ENCODE measurements at regions not wholly inside any gene's neighbourhood (a gene's known extent, or its start where the extent isn't known, plus 50 kb on each side); places are given as distances from the start of the nearest gene placed in this dataset.

DNA sequence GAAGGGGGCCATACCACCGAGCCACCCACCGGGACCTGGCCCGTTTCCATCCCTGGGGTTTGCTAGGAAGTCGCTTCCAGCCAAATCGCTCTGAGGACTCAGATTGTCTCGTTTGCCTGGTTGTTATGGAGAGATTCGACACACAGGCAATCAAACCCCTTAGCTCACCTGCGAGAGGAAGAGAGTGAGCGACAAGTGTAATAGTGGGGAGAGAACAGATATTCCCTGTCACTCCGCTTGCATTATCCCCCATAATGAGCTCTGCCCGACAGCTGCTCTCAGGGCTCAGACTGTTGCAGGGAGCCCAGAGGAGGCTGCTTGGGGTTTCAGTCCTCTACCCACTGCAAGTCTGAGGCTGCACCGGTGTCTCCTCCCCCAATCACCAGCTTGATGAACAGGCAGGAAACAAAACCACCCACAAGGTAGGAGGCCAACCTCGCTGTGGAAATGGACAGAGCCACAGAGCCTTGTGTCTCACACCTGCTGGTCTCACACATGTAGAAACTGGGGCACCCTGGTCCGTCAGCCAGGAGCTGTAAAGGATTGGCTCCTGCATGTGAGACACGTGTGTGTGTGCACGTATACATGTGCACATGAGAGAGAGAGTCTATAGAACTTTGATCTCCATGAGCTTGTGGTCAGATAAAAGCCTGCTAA lies 351.1 kb downstream of the BUD13 start:
- TF ChIP-seq, protein P1, sequence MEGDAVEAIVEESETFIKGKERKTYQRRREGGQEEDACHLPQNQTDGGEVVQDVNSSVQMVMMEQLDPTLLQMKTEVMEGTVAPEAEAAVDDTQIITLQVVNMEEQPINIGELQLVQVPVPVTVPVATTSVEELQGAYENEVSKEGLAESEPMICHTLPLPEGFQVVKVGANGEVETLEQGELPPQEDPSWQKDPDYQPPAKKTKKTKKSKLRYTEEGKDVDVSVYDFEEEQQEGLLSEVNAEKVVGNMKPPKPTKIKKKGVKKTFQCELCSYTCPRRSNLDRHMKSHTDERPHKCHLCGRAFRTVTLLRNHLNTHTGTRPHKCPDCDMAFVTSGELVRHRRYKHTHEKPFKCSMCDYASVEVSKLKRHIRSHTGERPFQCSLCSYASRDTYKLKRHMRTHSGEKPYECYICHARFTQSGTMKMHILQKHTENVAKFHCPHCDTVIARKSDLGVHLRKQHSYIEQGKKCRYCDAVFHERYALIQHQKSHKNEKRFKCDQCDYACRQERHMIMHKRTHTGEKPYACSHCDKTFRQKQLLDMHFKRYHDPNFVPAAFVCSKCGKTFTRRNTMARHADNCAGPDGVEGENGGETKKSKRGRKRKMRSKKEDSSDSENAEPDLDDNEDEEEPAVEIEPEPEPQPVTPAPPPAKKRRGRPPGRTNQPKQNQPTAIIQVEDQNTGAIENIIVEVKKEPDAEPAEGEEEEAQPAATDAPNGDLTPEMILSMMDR (IDR thresholded peaks at IDR 0.05), result no peak
- no peak for TF ChIP-seq POLR2A (IDR thresholded peaks at IDR 0.05)
